Thoracic aorta (tissue), 2 donors: ENCODE measurements at regions not wholly inside any gene's neighbourhood (a gene's known extent, or its start where the extent isn't known, plus 50 kb on each side); places are given as distances from the start of the nearest gene placed in this dataset.

Experiments
- ATAC-seq: fragments of 150-250 bp; one replicate; pipeline ENCODE4 v1.8.0; 2017; ENCODE audit warnings: low read depth; ENCODE audit not compliant: insufficient number of reproducible peaks, low FRiP score
- DNase-seq: peaks from one replicate; pipeline ENCODE4 v3.0.0-alpha.2; 2020; ENCODE audit warnings: low spot score
- H3K27ac ChIP-seq, 2 donors: fragments of 200-600 bp; sonication (generic); 1 replicate in 1 of 2; 2 replicates in 1 of 2; pipeline ENCODE4 v1.5.1; 2016; ENCODE audit warnings: mild to moderate bottlenecking in 2 of 2, moderate library complexity in 2 of 2
- H3K27me3 ChIP-seq: fragments of 200-600 bp; sonication (generic); replicated peaks from 2 replicates; pipeline ENCODE4 v1.6.0; 2016; ENCODE audit warnings: mild to moderate bottlenecking; ENCODE audit not compliant: insufficient read depth
- H3K36me3 ChIP-seq: fragments of 200-600 bp; sonication (generic); one replicate; pipeline ENCODE4 v1.5.1; 2016
- H3K4me1 ChIP-seq, 2 donors: fragments of 200-600 bp; sonication (generic); 1 replicate in 1 of 2; 2 replicates in 1 of 2; pipeline versions ENCODE4 v1.5.1 to v1.6.0; 2016; ENCODE audit warnings: low read depth in 2 of 2, mild to moderate bottlenecking in 1 of 2; ENCODE audit not compliant: control insufficient read depth in 1 of 2
- H3K4me3 ChIP-seq: fragments of 200-600 bp; sonication (generic); 2 replicates; pipeline ENCODE4 v1.5.1; 2016; ENCODE audit warnings: mild to moderate bottlenecking
- H3K9me3 ChIP-seq: fragments of 200-600 bp; sonication (generic); 2 replicates; pipeline ENCODE4 v1.5.1; 2016
- TF ChIP-seq, protein P1 (sequence below): fragments of 200-600 bp; sonication (generic); IDR thresholded peaks from one replicate; pipeline ENCODE4 v1.5.1; 2019; ENCODE audit warnings: antibody characterized with exemption

- Histone ChIP-seq H3K9me3 (no peaks in the 10 kb centered on the region), H3K4me1 (no peaks in the 10 kb centered on the region), H3K4me3 (no peak overlapping the region), H3K36me3 (no peaks in the 10 kb centered on the region), H3K27ac (no peak overlapping the region), H3K27me3 (no peaks in the 10 kb centered on the region)
- no peak for ATAC-seq
- no peak for DNase-seq
- TF ChIP-seq, protein P1, sequence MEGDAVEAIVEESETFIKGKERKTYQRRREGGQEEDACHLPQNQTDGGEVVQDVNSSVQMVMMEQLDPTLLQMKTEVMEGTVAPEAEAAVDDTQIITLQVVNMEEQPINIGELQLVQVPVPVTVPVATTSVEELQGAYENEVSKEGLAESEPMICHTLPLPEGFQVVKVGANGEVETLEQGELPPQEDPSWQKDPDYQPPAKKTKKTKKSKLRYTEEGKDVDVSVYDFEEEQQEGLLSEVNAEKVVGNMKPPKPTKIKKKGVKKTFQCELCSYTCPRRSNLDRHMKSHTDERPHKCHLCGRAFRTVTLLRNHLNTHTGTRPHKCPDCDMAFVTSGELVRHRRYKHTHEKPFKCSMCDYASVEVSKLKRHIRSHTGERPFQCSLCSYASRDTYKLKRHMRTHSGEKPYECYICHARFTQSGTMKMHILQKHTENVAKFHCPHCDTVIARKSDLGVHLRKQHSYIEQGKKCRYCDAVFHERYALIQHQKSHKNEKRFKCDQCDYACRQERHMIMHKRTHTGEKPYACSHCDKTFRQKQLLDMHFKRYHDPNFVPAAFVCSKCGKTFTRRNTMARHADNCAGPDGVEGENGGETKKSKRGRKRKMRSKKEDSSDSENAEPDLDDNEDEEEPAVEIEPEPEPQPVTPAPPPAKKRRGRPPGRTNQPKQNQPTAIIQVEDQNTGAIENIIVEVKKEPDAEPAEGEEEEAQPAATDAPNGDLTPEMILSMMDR: no peak
Observed at GRCh38 chr1:238985312-238985711, 401.1 kb upstream of the CHRM3 start.

DNA sequence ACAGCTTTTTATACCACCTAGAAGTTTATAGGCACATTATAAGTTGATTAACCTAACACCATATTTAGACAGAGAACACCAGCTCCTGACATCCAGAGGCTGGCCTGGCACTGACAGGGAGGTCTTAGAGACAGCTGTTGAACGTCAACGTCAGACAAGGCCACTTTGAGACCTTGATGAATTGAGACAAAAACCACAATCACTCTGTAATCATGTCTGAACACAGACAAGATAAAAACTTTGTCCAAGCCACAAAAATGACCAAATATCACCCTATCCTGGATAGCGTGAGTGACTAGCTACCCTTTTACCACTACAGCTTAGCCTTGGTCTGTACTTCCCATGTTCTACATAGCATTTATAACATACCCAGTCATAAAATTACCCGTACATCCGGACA, 403.6 kb upstream of the CHRM3 start:
- Histone ChIP-seq H3K27me3 (no peaks in the 10 kb centered on the region), H3K27ac (no peak overlapping the region), H3K4me1 (no peaks in the 10 kb centered on the region), H3K36me3 (no peaks in the 10 kb centered on the region), H3K4me3 (no peak overlapping the region), H3K9me3 (no peaks in the 10 kb centered on the region)
- TF ChIP-seq, protein P1: no peak
- ATAC-seq (no peak), DNase-seq (no peak)

- no peaks in the 10 kb centered on the region for H3K9me3 ChIP-seq
- no peak overlapping the region for H3K27ac ChIP-seq
- TF ChIP-seq, protein P1: no peak
- H3K36me3 ChIP-seq: no peaks in the 10 kb centered on the region
- no peak overlapping the region for H3K4me3 ChIP-seq
- ATAC-seq (no peak), DNase-seq (no peak)
- no peaks in the 10 kb centered on the region for H3K4me1 ChIP-seq
- no peaks in the 10 kb centered on the region for H3K27me3 ChIP-seq
Observed at GRCh38 chr1:238981317-238981933, 404.9 kb upstream of the CHRM3 start.

DNA sequence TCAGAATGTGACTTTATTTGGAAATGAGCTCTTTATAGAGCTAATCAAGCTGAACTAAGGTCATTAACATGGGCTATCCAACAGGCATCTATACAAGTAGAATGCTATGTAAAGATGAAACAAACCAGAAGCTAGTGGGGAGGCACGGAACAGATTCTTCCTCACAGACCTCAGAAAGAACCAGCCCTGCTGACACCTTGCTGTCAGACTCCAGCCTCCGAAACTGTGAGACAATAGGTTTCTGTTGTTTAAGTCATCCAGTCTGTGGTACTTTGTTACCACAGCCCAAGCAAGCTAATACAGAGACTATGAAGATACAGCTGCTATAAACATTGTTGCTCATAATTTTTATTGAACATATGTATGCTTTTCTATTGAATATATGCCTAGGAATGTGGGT, 406.3 kb upstream of the CHRM3 start:
- H3K4me1 ChIP-seq: no peaks in the 10 kb centered on the region
- H3K9me3 ChIP-seq: no peaks in the 10 kb centered on the region
- H3K27me3 ChIP-seq: no peaks in the 10 kb centered on the region
- TF ChIP-seq, protein P1: no peak
- DNase-seq (no peak), ATAC-seq (no peak)
- no peak overlapping the region for H3K27ac ChIP-seq
- no peak overlapping the region for H3K4me3 ChIP-seq
- H3K36me3 ChIP-seq: no peaks in the 10 kb centered on the region

- ATAC-seq: no peak
Observed at GRCh38 chr1:238964631-238965030, 421.7 kb upstream of the CHRM3 start.

More at GRCh38 chr1:238964631-238965030, 421.7 kb upstream of the CHRM3 start:
- TF ChIP-seq, protein P1: no peak
- H3K36me3 ChIP-seq: no peaks in the 10 kb centered on the region
- no peak overlapping the region for H3K27ac ChIP-seq
- H3K27me3 ChIP-seq: no peaks in the 10 kb centered on the region
- H3K4me1 ChIP-seq: no peaks in the 10 kb centered on the region
- no peak for DNase-seq
- no peaks in the 10 kb centered on the region for H3K9me3 ChIP-seq
- no peak overlapping the region for H3K4me3 ChIP-seq
